ENCODE measurements at regions not wholly inside any gene's neighbourhood (a gene's known extent, or its start where the extent isn't known, plus 50 kb on each side); places are given as distances from the start of the nearest gene placed in this dataset.
"Not testable (repeated sequence)": the region's sequence is repeated elsewhere in the genome, so short reads cannot be mapped to it uniquely, and the experiment has no call there.

DNA sequence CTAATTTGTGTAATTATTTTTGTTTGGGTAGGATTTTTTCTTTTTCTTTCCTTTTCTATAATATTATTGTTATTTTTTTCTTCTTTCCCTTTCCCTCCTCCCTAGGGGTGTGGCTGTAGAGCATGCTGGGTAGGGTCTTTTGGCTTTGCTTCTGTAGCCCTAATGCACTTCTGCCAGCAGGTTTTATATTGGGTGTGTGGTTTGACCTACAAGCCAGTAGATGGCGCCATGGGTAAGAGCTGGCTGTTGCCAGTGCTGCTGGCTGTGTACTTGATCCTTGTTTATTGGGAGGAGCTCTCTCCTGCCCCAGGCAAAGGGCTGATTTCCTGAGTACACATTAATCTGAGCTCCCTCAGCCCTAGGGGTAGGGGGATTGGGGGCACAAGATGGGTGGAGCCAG, 67.7 kb upstream of the PARP4 start:
- WGBS, 4 donors = 0% methylated on average over 1 of the region's 1 CpG
- intact Hi-C loops (cut with DNase I) = not testable (repeated sequence)
- peak in 4 of 7 donors; percentile 8 to 28 (median 17) for DNase-seq

DNA sequence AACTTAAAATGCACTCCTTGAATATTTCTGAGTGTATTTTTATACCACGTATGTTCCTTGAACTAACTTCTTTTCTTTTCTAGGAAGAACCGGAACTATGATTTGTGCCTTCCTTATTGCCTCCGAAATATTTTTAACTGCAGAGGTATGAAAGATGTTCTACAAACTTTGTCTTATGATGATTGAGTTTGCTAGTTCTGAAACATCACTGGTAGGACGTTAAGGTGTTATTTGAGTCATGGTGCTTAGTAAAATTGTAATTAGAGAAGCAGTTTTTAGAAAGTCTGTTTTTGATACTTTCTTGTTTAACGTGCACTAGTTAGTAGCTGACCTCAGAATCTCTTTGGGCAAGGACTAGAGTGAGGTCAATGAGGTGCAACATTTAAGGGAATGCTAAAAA, 69.0 kb upstream of the PARP4 start:
- WGBS, 4 donors = 71 to 80% (median 74%) methylated on average over 5 of the region's 5 CpGs
- intact Hi-C loops (cut with DNase I) = not testable (repeated sequence)

More for the DNA sequence above, 67.7 kb upstream of the PARP4 start:
- H3K4me1 ChIP-seq (replicated peaks in 1 of 2); H3K9me3 ChIP-seq (replicated peaks in 1 of 3); H3K4me3 ChIP-seq; H3K27me3 ChIP-seq; H3K27ac ChIP-seq; H3K36me3 ChIP-seq (replicated peaks in 1 of 2): not testable (repeated sequence)
- TF ChIP-seq, protein P1, sequence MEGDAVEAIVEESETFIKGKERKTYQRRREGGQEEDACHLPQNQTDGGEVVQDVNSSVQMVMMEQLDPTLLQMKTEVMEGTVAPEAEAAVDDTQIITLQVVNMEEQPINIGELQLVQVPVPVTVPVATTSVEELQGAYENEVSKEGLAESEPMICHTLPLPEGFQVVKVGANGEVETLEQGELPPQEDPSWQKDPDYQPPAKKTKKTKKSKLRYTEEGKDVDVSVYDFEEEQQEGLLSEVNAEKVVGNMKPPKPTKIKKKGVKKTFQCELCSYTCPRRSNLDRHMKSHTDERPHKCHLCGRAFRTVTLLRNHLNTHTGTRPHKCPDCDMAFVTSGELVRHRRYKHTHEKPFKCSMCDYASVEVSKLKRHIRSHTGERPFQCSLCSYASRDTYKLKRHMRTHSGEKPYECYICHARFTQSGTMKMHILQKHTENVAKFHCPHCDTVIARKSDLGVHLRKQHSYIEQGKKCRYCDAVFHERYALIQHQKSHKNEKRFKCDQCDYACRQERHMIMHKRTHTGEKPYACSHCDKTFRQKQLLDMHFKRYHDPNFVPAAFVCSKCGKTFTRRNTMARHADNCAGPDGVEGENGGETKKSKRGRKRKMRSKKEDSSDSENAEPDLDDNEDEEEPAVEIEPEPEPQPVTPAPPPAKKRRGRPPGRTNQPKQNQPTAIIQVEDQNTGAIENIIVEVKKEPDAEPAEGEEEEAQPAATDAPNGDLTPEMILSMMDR (IDR thresholded peaks at IDR 0.05) = peak; percentile 31 to 71 (median 66)

DNA sequence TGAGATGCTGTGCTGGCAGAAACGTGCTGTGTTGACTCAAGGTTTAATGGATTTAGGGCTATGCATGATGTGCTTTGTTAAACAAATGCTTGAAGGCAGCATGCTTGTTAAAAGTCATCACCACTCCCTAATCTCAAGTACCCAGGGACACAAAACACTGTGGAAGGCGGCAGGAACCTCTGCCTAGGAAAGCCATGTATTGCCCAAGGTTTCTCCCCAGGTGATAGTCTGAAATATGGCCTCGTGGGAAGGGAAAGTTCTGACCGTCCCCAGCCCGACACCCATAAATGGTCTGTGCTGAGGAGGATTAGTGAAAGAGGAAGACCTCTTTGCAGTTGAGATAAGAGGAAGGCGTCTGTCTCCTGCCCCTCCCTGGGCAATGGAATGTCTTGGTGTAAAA, 79.1 kb upstream of the PARP4 start:
- H3K9me3 ChIP-seq (replicated peaks in 1 of 3); H3K27ac ChIP-seq; DNase-seq; H3K27me3 ChIP-seq; H3K4me3 ChIP-seq; H3K36me3 ChIP-seq (replicated peaks in 1 of 2); H3K4me1 ChIP-seq (replicated peaks in 1 of 2); intact Hi-C loops (cut with DNase I): not testable (repeated sequence)
- 56 to 67% (median 61%) methylated on average over 5 to 6 of the region's 6 CpGs for WGBS, 4 donors

More for the DNA sequence above, 69.0 kb upstream of the PARP4 start:
- H3K9me3 ChIP-seq (replicated peaks in 1 of 3); DNase-seq; H3K4me3 ChIP-seq; H3K4me1 ChIP-seq (replicated peaks in 1 of 2); H3K27me3 ChIP-seq; H3K36me3 ChIP-seq (replicated peaks in 1 of 2); H3K27ac ChIP-seq: not testable (repeated sequence)

DNA sequence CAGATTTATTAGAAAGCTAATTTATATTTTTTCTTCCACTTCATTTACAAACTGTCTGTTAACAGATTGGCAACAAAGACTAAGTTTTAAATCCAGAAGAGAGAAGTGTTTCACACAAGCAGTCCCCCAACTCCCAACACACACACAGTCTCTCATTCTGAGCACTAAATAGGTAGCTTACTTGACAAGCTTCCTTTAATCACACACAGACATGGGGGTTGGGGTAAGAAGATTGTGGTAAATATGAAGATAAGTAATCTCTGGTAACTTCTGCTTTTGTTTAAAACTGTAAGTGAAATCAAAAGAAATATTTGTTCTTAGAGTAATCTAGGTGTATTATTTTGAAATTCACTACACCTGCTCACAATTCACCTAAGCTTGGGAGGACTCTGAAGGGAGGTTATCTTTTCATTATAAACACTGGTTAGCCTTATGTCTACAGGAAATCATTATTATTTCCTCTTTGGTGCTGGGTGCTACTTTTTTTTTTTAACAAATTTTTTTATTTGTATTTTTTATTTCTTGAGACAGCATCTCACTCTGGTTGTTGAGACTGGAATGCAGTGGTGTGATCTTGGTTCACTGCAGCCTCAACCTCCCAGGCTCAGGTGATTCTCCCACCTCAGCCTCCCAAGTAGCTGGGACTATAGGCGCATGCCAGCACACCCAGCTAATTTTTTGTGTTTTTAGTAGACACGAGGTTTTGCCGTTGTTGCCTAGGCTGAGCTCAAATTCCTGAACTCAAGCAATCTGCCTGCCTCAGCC, 82.1 kb upstream of the ATP12A start:
- DNase-seq; H3K27me3 ChIP-seq; H3K27ac ChIP-seq; H3K9me3 ChIP-seq (replicated peaks in 1 of 3); H3K4me3 ChIP-seq; H3K4me1 ChIP-seq (replicated peaks in 1 of 2); intact Hi-C loops (cut with DNase I); H3K36me3 ChIP-seq (replicated peaks in 1 of 2): not testable (repeated sequence)
- WGBS, 4 donors = 79 to 94% (median 86%) methylated on average over 3 of the region's 3 CpGs

DNA sequence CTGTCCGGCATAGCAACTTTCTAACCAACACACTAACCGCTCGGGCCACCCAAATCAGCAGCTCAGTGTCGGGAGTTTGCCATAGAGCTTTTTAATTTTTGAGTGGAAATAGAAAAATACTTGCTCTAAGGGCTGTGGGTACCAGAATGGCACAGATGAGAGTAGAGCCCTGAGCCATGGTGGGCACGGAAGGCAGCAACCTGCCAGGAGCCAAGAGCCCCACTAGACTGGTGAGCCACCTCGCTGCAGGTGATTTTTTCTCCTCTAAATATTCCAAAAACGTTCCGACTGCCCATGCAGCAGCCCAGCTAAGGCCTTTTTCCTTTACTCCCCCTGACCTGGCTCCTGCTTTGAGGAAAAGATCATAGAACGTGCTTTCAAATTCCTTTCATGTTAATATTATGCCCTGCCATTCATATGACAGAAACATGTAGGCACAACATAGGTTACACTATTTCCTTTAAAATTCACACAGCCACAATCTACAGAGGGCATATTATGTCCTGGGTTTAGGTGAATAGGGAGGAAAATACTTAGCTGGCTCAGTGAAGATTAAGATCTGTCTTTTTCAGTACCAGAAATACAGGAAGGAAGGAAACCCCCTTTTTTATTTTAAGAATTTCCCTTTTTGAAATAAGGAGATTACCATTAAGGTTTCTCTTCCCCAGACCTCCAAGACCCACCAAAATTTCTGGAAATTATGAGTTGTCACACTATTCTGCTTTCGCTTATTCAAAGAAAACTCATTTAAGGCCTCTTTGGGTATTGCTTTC, 81.0 kb upstream of the ATP12A start:
- DNase-seq = not testable (repeated sequence)

DNA sequence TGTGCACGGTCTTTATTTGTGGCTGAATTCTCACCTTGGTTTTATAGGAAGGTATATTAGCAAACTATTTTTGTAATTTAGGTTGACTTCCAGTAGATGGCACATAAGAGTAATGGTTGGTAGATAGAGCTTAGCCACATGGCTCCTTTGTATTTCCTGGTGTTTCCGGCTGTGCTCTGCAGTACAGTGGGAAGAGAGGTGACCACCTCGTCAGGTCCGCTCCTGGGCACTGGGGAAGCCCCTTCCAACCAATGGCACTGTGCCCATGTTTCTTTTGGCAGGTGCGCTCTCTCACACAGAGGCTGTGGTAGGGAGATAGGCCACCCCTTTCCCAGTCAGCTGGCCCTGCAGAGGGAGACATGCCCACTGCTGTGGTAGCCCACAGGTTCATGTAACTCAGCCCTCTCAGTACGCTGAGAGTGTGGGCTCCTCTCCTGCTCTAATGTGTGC, 74.3 kb upstream of the ATP12A start:
- Histone ChIP-seq H3K36me3 (replicated peaks in 1 of 2) (no peaks in the 10 kb centered on the region), H3K4me1 (replicated peaks in 1 of 2) (no peaks in the 10 kb centered on the region), H3K27ac (no peak overlapping the region), H3K4me3 (no peak overlapping the region), H3K27me3 (no peaks in the 10 kb centered on the region), H3K9me3 (replicated peaks in 1 of 3) (no peaks in the 10 kb centered on the region)
- no peak for DNase-seq
- WGBS, 4 donors = 45 to 95% (median 83%) methylated on average over 5 to 6 of the region's 6 CpGs
- intact Hi-C loops (cut with DNase I) = loop anchor here in 1 of 2 donors (2.0 kb wide), 1 partner anchor 65 kb away; no protein-coding TSS in a partner anchor
- TF ChIP-seq, protein P1 (IDR thresholded peaks at IDR 0.05) = peak in 3 of 6 experiments; percentile 24 to 60 (median 31)
- no peak for TF ChIP-seq POLR2A (IDR thresholded peaks at IDR 0.05)

More for the DNA sequence above, 81.0 kb upstream of the ATP12A start:
- H3K9me3 ChIP-seq (replicated peaks in 1 of 3); intact Hi-C loops (cut with DNase I); H3K4me1 ChIP-seq (replicated peaks in 1 of 2); H3K4me3 ChIP-seq; H3K36me3 ChIP-seq (replicated peaks in 1 of 2); H3K27ac ChIP-seq; H3K27me3 ChIP-seq: not testable (repeated sequence)
- 81 to 91% (median 82%) methylated on average over 10 of the region's 10 CpGs for WGBS, 4 donors

Measured in adrenal gland (tissue), 9 donors.